ENCODE measurements at regions not wholly inside any gene's neighbourhood (a gene's known extent, or its start where the extent isn't known, plus 50 kb on each side); places are given as distances from the start of the nearest gene placed in this dataset.
"Not testable (repeated sequence)": the region's sequence is repeated elsewhere in the genome, so short reads cannot be mapped to it uniquely, and the experiment has no call there.

DNA sequence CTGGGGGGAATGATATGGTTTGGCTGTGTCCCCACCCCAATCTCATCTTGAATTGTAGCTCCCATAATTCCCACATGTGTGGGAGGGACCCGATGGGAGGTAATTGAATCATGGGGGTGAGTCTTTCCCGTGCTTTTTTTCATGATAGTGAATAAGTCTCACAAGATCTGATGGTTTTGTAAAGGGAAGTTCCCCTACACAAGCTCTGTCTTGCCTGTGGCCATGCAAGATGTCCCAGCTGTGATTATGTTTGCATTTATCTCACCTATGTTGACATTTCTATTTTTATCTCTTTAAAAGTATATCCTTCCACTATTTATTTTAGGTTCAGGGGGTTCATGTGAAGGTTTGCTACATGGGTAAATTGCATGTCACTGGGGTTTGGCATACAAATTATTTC, 323.9 kb upstream of the GLI3 start:
- no peak for DNase-seq

DNA sequence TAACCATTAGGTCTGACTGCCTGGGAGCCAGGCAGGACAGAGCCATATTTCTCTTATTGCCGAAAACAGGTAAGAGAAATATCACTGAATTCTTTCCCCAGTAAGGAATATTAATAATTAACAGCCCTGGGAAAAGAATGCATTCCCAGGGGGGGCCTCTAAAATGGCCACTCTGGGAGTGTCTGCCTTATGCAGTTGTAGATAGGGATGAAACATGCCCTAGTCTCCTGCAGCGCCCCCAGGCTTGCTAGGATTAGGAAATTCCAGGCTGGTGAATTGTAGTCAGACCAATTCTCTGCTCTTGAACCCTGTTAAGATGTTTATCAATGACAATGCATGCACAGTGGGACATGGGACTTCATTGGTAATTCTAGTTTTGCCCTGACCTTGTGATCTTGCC, 317.9 kb upstream of the GLI3 start:
- not testable (repeated sequence) for DNase-seq

GRCh38 chr7:42552227-42552626, 315.2 kb upstream of the GLI3 start:
- no peak for DNase-seq

DNA sequence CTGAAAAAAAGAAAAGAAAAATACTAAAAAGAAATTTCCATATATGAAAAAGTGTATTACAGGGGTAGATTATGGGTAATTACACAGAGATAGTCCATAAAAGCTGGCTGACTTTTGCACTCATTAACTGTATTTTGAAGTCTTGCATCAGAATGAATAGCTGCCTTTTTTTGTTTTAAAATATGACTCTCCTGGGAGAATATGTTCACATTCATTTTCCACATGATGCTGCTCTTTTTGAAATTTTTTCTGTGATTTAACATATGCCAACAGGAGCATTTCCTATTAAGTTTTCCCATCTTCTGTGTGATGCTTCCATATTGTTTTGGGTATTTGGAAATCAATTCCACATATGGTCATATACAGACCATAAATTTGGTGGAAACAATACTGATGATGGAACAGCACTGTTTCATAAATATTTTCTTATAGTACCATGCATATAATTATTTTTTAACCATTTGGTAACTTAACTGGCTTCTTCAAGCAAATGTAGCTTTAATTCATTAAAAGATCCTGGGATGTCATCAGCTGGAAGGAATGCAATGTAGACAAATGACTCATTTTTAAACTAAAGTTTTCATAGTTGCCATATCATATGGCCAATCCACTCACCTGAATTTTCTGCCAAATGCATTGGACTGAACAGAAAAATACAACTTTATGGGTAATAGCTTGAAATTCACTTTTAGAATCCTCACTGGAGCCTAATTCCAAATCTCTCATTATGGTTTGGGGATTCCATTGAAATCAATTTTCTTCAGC, 313.9 kb upstream of the GLI3 start:
- DNase-seq: no peak

DNA sequence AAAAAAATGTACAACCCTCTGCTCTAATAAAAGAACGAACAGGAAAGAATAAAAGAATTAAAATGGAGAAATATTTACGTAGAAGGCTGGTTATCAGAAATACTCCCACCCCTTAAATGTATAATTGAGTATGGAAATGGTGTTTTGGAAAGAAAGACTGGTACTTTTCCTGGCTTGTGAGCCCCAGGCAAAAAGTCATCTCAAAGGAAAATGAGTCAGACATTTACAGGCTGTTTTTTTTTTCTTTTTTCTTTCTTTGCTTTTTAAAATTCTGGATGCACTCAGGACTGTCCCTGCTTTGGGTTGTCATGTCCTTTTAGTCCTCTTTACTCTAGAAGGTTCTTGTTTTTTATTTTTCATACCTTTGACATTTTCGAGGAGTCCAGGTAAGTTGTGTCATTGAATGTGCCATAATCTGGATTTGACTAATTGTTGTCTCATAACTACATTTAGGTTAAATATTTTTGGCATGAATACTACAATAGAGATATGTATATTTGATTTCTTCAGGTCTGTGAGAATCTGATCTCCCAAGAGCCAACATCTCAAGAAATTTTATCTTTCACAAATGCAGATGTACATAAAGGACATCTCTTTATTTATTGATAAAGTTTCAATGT, 313.0 kb upstream of the GLI3 start:
- no peak for DNase-seq

DNA sequence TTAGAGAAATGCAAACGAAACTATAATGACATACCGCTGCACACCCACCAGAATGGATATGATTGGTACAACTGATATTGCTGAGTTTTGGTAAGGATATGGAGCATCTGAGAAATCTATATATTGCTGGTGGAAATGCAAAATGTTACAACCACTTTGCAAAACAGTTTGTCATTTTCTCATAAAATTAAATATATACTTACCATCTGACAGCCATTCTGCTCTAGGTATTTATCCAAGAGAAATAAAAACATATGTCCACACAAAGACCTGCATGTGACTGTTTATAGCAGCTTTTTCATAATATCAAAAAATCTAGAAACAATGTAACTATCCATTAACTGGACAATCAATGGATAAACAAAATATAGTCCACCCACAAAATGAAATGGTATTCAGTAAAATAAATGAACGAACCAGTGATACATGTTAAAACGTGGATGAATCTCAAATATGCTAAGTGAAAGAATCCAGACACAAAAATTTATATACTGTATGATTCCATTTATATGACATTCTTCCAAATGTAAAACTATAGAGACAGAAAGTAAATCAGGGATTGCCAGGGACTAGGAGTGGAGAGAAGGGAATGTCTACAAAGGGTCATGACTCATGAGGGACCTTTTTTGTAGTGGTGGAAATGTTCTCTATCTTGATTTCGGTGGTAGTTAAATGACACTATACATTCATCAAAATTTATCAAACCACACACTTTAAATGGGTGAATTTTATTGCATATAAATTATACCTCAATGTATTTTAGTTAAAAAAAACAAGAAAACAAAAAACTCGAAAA, 312.0 kb upstream of the GLI3 start:
- DNase-seq: no peak

- no peak for DNase-seq
These were observed 308.2 kb upstream of the GLI3 start for GRCh38 chr7:42545049-42545724.

GRCh38 chr7:42543953-42544352, 306.9 kb upstream of the GLI3 start:
- no peak for DNase-seq

DNA sequence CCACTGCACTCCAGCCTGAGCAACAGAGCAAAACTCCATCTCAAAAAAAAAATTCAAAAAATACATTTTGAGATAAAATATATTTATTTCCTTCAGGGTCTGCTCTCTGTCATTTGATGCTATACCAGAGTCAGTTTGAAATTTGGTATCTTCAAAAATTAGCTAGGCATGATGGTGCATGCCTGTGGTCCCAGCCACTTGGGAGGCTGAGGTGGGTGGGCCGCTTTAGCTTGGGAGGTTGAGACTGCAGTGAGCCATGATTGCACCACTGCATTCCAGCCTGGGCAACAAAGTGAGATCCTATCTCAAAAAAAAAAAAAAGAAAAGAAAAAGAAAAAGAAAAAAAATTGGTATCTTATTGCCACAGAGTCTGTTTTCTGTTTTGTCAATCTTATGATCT, 305.4 kb upstream of the GLI3 start:
- DNase-seq: not testable (repeated sequence)

DNA sequence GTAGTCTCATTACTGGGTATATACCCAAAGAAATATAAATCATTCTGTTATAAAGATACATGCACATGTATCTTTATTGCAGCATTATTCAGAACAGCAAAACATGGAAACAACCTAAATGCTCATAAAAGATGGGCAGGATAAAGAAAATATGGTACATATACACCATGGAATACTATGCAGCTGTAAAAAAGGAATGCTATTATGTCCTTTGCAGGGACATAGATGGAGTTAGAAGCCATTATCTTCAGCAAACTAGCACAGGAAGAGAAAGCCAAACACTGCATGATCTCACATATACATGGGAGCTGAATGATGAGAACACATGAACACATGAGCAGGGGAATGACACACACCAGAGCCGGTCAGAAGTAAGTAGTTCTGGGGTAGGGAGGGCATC, 297.4 kb upstream of the GLI3 start:
- DNase-seq: no peak

- no peak for DNase-seq
These were observed 290.0 kb upstream of the GLI3 start for GRCh38 chr7:42527004-42527403.

GRCh38 chr7:42522227-42522991, 285.4 kb upstream of the GLI3 start:
- no peak for DNase-seq

- DNase-seq: no peak
These were observed 274.0 kb upstream of the GLI3 start for GRCh38 chr7:42511027-42511426.

DNA sequence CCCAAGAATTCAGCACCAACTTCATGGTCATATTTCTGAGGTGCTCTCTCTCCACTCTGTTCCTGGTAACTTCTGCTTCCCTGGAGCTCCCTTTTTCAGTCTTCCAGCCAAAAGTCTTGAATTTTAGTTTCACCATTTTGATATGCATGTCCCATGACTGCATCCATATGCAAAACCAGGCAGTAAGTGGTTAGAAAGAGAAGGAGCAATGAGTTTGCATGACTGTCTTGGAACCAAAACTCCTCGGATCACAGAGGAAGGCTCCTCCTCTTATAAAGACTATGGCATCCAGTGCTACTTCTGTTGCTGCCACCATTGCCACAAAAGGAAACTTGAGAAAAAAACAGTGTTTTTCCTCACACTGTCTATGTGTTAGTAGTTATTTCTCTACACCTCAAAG, 269.1 kb upstream of the GLI3 start:
- no peak for DNase-seq

GRCh38 chr7:42502022-42502421, 265.0 kb upstream of the GLI3 start:
- no peak for DNase-seq

DNA sequence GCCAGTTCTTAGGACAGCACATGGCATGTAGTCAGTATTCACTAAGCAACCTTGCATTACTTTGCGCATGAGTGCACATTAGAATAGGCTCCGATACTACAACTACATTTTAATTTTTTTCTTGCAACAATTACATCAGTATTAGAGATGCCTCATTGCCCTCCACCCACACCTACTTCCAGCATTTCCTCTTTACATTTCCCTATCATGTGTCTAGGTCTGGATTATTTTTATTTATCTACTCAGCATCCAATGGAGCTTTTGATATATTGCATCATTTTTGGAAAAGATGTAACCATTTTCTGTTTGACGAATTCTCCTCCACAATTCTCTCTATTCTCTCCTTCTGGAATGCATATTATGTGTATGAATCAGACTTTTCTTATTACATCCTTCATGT, 258.2 kb upstream of the GLI3 start:
- no peak for DNase-seq

GRCh38 chr7:42494736-42495135, 257.7 kb upstream of the GLI3 start:
- no peak for DNase-seq

DNA sequence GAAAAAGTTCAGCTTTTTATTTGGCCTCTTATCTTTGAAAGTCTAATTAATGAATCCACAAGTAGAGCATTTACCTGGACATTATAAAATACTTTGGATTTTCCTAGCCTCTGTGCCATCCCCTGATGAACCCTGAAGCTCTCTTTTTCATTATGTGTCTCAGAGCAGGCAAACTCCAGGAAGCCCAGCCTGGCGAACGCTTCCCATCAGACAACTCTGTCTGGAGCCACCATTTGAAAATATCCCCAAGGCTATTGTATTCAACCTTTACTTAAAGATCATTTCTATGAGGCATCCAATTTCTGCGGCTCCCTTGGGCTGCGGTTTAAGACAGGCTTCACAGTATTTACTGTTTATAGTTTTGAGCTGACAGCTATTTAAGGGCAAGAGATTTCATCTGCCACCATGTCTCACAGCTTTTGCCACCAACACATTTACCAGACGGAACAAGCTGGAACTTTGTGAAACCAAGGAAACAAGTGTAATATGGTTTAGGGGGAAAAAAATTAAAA, 257.2 kb upstream of the GLI3 start:
- DNase-seq: no peak

DNA sequence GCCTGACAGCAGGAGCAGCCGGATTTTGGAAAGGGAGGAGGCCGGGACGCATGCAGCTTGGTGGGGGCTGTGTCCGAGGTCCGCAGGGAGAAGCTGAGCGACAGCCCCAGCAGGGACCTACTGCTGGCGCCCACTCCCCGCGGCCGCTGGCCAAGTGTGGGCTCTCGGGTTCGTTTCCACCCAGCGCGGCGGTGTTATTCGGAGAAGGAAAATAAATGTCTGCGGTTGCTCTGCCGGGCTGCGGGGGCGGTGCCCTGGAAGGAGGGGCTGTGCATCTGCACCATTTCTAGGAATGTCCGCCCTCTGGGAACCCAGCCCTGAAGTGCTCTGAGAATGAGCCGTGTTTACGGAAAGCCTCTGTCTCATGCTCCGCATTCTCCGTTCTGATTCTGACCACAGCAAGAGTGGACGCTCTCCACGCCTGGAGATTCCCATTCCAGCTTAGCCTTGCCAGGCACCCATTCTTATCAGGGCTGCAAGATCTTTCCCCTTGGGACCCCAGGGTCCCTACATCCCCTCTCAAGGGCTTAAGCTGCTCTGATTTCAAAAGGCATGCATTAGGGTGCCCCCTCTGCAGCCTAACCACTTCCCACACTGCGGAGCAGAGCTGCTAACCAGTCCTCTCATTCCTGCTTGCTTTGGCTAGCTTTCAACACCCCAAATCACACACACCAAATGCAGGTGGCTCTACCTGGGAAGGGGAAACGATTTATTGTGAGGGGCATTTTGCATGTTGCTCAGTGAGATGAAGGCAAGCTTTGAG, 256.6 kb upstream of the GLI3 start:
- DNase-seq: no peak

DNA sequence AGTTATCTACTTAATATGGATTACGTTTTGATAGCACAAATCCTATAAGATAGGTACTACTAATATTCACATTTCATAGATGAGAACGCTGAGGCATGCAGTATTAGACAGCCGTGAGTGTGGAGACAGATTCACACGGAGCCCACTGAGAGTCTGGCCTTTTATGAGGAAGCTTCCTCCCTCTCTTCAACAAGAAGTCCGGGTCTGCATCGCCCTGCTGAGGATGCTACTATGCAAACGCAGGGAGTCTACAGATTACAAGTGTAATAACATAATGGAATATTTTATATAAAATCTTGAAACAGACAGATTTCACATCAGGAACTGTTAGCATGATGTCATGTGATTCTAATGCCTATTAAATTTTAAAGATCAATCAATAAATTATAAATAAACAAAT, 255.9 kb upstream of the GLI3 start:
- no peak for DNase-seq

DNA sequence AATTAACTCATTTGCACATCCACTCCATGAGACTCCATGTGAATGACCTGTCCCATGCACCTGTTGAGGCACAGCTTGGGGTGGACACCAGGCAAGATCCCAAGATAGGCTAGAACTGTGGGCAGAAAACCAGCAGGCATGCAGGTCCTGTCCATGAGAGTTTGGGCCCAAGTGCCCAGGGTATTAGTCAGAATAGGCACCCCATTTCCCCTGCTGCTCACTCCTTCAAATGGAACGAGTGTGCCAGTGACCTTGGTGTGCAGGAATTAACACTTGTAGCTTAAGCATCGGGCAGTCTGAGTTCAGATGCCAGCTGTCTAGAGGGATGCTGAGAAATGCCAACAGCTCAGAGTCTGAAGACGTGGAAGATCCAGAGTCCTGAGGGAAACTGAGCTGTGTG, 254.1 kb upstream of the GLI3 start:
- DNase-seq: no peak

DNA sequence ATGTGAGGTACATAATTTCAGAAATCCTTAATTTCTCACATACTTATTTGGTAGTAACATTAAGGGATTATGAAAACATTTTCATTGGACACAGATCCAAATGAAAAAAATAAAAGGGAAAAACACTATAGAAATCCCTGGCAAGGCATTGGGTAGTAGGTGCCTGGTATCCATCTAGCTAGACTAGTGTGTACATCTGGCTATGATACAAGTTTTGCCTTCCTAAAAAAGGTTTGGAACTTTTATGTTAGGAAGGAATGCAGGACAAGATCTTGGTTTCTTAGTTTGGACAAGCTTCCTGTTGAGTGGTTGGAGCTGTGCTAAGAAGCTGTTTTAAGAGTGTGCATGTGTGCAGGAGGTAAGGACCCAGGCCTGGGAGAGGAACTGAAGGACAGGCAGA, 252.3 kb upstream of the GLI3 start:
- DNase-seq: no peak
